HCT116 (cell line): ENCODE measurements at regions not wholly inside any gene's neighbourhood (a gene's known extent, or its start where the extent isn't known, plus 50 kb on each side); places are given as distances from the start of the nearest gene placed in this dataset.

Experiments
- ATAC-seq: fragments of 200-7000 bp; cut with Tn5 transposase; 2 replicates; pipeline ENCODE4 v1.9.1; 2020; ENCODE audit warnings: mild to moderate bottlenecking, moderate library complexity
- BruUV-seq: library from RNA; stranded (reverse); fragments of 400-500 nt; replicated peaks from 2 replicates; lab custom pipeline; 2021; lab: Mats Ljungman, UMichigan
- CTCF ChIA-PET: fragments of 300-600 bp; sonication (Branson Sonifier 250); formaldehyde crosslinking; loops from one replicate; lab custom pipeline; 2021; ENCODE audit warnings: antibody characterized with exemption; lab: Charles Lee
- POLR2A ChIA-PET: fragments of 300-600, 350-600 bp; sonication (Branson Sonifier 250); formaldehyde crosslinking; loops from one replicate; lab custom pipeline; 2021; ENCODE audit warnings: antibody characterized with exemption; lab: Charles Lee
- RAD21 ChIA-PET, 2 experiments: fragments of 300-600 bp; sonication (Branson Sonifier 250); formaldehyde crosslinking; loops; one replicate each; lab custom pipeline; 2023; ENCODE audit warnings: low total read pairs in 2 of 2; ENCODE audit not compliant: uncharacterized antibody in 2 of 2, unreplicated experiment in 2 of 2, low non-redundant PET in 1 of 2; lab: Charles Lee
- DNase-seq: peaks from one replicate; pipeline ENCODE4 v3.0.0-alpha.2; 2010; ENCODE audit warnings: low read depth, low spot score
- H2AFZ ChIP-seq: fragments of 200-600 bp; shearing (Covaris generic), sonication (generic); 2 replicates; pipeline ENCODE4 v1.6.1; 2017; ENCODE audit warnings: low read depth, mixed run types, mixed read lengths, antibody characterized with exemption, low read length; ENCODE audit not compliant: poor library complexity, severe bottlenecking
- H3K27ac ChIP-seq: 2 replicates; pipeline ENCODE4 v1.5.1; 2012; ENCODE audit warnings: low read depth, low read length
- H3K27me3 ChIP-seq: fragments of 200-600 bp; sonication (generic); 2 replicates; pipeline ENCODE4 v1.6.1; 2016; ENCODE audit warnings: mixed run types, low read length, mixed read lengths; ENCODE audit not compliant: insufficient read depth
- H3K36me3 ChIP-seq, 2 experiments: fragments of 200-500 bp in 1 of 2; fragments of 200-600 bp in 1 of 2; sonication (Bioruptor generic) in 1 of 2; sonication (generic) in 1 of 2; 2 replicates each; pipeline versions ENCODE4 v1.5.1 to v1.6.1; 2014 to 2016; ENCODE audit warnings: low read length in 2 of 2, inconsistent platforms in 1 of 2, mixed read lengths in 1 of 2, mixed run types in 1 of 2; ENCODE audit not compliant: insufficient read depth in 2 of 2, control insufficient read depth in 1 of 2
- H3K4me1 ChIP-seq, 2 experiments: fragments of 200-600 bp in 1 of 2; sonication (generic) in 1 of 2; 2 replicates each; pipeline versions ENCODE4 v1.5.1 to v1.6.1; 2012 to 2017; ENCODE audit warnings: low read length in 2 of 2, inconsistent platforms in 1 of 2, mild to moderate bottlenecking in 1 of 2, mixed read lengths in 1 of 2, mixed run types in 1 of 2, moderate library complexity in 1 of 2; ENCODE audit not compliant: insufficient read depth in 2 of 2, control insufficient read depth in 1 of 2
- H3K4me2 ChIP-seq: fragments of 200-600 bp; sonication (generic); 2 replicates; pipeline ENCODE4 v1.6.1; 2017; ENCODE audit warnings: mixed run types, low read length, mixed read lengths
- H3K4me3 ChIP-seq, 2 experiments: fragments of 200-600 bp in 1 of 2; sonication (generic) in 1 of 2; replicated peaks in 1 of 2; 2 replicates each; pipeline ENCODE4 v1.5.1; 2011 to 2016; ENCODE audit warnings: low read length in 2 of 2, control low read depth in 1 of 2, low read depth in 1 of 2, mild to moderate bottlenecking in 1 of 2, mixed read lengths in 1 of 2, mixed run types in 1 of 2
- H3K79me2 ChIP-seq: fragments of 200-600 bp; sonication (generic); 2 replicates; pipeline ENCODE4 v1.6.1; 2017; ENCODE audit warnings: mild to moderate bottlenecking, mixed run types, low read length, moderate library complexity, mixed read lengths; ENCODE audit not compliant: insufficient read depth
- H3K9ac ChIP-seq: fragments of 200-600 bp; sonication (generic); 2 replicates; pipeline ENCODE4 v1.6.1; 2016; ENCODE audit warnings: low read length, mixed read lengths
- H3K9me2 ChIP-seq: fragments of 200-600 bp; sonication (generic), shearing (Covaris generic); 2 replicates; pipeline ENCODE4 v1.6.1; 2017; ENCODE audit warnings: mixed run types, mild to moderate bottlenecking, moderate library complexity; ENCODE audit not compliant: insufficient read depth
- H3K9me3 ChIP-seq, 2 experiments: fragments of 200-500 bp in 1 of 2; fragments of 200-600 bp in 1 of 2; sonication (Bioruptor generic) in 1 of 2; sonication (generic) in 1 of 2; 2 replicates each; pipeline ENCODE4 v1.6.1; 2014 to 2017; ENCODE audit warnings: low read length in 2 of 2, mixed read lengths in 2 of 2, inconsistent platforms in 1 of 2, low read depth in 1 of 2, mild to moderate bottlenecking in 1 of 2, mixed run types in 1 of 2, moderate library complexity in 1 of 2; ENCODE audit not compliant: control insufficient read depth in 1 of 2, insufficient read depth in 1 of 2
- H4K20me1 ChIP-seq: fragments of 200-600 bp; sonication (generic), shearing (Covaris generic); 2 replicates; pipeline ENCODE4 v1.6.1; 2017; ENCODE audit warnings: mixed run types, mild to moderate bottlenecking, moderate library complexity; ENCODE audit not compliant: insufficient read depth
- CEBPB ChIP-seq: IDR thresholded peaks from 2 replicates; pipeline ENCODE4 v1.6.1; 2012; ENCODE audit warnings: low read depth
- EZH2phosphoT487 ChIP-seq: fragments of 200-600 bp; IDR thresholded peaks from 2 replicates; pipeline ENCODE4 v1.6.1; 2018; ENCODE audit warnings: antibody characterized with exemption, borderline replicate concordance
- JUND ChIP-seq: IDR thresholded peaks from 2 replicates; pipeline ENCODE4 v1.6.1; 2012
- POLR2A ChIP-seq: IDR thresholded peaks from 2 replicates; pipeline ENCODE4 v1.7.0; 2011; ENCODE audit warnings: borderline replicate concordance; ENCODE audit not compliant: insufficient read depth, insufficient read length; ENCODE audit errors: extremely low read depth
- POLR2AphosphoS5 ChIP-seq: IDR thresholded peaks from 2 replicates; pipeline ENCODE4 v1.6.1; 2011; ENCODE audit warnings: mild to moderate bottlenecking, low read depth, low read length, moderate library complexity
- SIN3A ChIP-seq: IDR thresholded peaks from 2 replicates; pipeline ENCODE4 v1.6.1; 2012; ENCODE audit warnings: low read depth
- TCF7L2 ChIP-seq: IDR thresholded peaks from 2 replicates; pipeline ENCODE4 v1.7.0; 2011; ENCODE audit warnings: borderline replicate concordance, inconsistent platforms; ENCODE audit not compliant: insufficient read depth, insufficient read length; ENCODE audit errors: extremely low read depth
- YY1 ChIP-seq: IDR thresholded peaks from 2 replicates; pipeline ENCODE4 v1.6.1; 2011; ENCODE audit warnings: low read length, low read depth, moderate library complexity, mild to moderate bottlenecking; ENCODE audit not compliant: insufficient replicate concordance; ENCODE audit errors: extremely low read depth
- ZFX ChIP-seq: fragments of 450-650 bp; IDR thresholded peaks from 2 replicates; pipeline ENCODE4 v1.6.1; 2017
- intact Hi-C: fragments of 100-400 bp; cut with micrococcal nuclease; formaldehyde crosslinking; loops from 2 replicates; pipeline ENCODE4 v1.10.0; 2022
- TF ChIP-seq, protein P1 (sequence below): IDR thresholded peaks from 2 replicates; pipeline ENCODE4 v1.6.1; 2012
- TF ChIP-seq, protein P2 (sequence below): IDR thresholded peaks from 2 replicates; pipeline ENCODE4 v1.6.1; 2012
- TF ChIP-seq, protein P3 (sequence below): IDR thresholded peaks from 2 replicates; pipeline ENCODE4 v1.6.1; 2012; ENCODE audit warnings: low read depth

DNA sequence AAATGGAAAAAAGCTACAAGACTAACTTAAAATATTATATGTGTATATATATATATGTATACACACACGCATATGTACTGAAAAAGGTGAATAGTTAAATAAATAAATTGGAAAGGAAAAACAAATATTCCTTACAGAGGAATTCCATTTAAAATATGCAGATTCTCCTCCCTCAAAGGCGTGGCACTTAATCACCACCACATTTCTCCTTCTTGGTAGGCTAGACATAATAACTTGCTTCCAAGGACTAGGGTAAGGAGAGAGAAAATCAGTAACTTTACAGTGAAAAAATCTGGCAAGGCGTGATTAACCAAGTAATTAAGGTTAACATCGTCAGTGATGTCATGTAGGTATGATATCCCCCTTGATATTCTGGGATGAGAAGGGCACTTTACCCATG lies 84.0 kb upstream of the USP25 start:
- Histone ChIP-seq H3K79me2 (no peaks in the 10 kb centered on the region), H2AFZ (no peak overlapping the region), H3K4me1 (no peaks in the 10 kb centered on the region), H3K4me3 (no peak overlapping the region), H3K4me2 (no peak overlapping the region), H4K20me1 (no peaks in the 10 kb centered on the region), H3K9me2 (no peaks in the 10 kb centered on the region), H3K36me3 (no peaks in the 10 kb centered on the region), H3K27me3 (no peaks in the 10 kb centered on the region), H3K9me3 (no peaks in the 10 kb centered on the region), H3K27ac (no peak overlapping the region), H3K9ac (no peak overlapping the region)
- CTCF ChIA-PET: no interaction called here
- TF ChIP-seq ZFX: no peak
- TF ChIP-seq SIN3A: no peak
- TF ChIP-seq TCF7L2: no peak
- no peak for TF ChIP-seq POLR2AphosphoS5
- TF ChIP-seq POLR2A: no peak
- TF ChIP-seq, protein P1, sequence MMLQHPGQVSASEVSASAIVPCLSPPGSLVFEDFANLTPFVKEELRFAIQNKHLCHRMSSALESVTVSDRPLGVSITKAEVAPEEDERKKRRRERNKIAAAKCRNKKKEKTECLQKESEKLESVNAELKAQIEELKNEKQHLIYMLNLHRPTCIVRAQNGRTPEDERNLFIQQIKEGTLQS: no peak
- no peak for TF ChIP-seq YY1
- intact Hi-C loops: no loop called here
- RAD21 ChIA-PET: no interaction called here
- POLR2A ChIA-PET: no interaction called here
- DNase-seq: no peak
- no peak for ATAC-seq
- no TSS peak for BruUV-seq

DNA sequence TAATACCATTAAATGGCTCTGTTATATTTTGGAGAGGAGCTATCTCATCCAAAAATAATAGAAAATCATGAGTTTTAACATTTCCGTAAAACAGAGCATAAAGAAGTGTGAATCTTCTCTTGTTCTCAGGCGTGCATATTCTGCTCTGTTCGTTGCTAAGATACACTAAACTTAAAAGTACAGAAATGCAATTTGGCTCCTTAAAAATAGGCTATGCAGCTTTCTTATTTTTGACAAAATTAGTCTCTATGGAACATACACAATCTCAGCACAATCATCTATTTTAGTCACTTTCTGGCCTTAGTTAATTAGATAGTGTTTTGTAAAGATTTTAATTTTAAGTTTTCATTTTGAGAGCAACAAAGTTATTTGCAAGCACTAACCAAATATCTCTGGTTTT lies 79.0 kb upstream of the USP25 start:
- no TSS peak for BruUV-seq
- H3K36me3 ChIP-seq: no peaks in the 10 kb centered on the region

More for the DNA sequence above, 79.0 kb upstream of the USP25 start:
- Histone ChIP-seq H3K9ac (no peak overlapping the region), H3K9me3 (no peaks in the 10 kb centered on the region), H3K27me3 (no peaks in the 10 kb centered on the region), H2AFZ (no peak overlapping the region), H3K4me3 (no peak overlapping the region), H3K9me2 (no peaks in the 10 kb centered on the region), H3K79me2 (no peaks in the 10 kb centered on the region), H4K20me1 (no peaks in the 10 kb centered on the region), H3K27ac (no peak overlapping the region), H3K4me1 (no peaks in the 10 kb centered on the region), H3K4me2 (no peak overlapping the region)
- RAD21 ChIA-PET: no interaction called here
- DNase-seq: no peak
- CTCF ChIA-PET: no interaction called here
- intact Hi-C loops: no loop called here
- ATAC-seq: no peak
- POLR2A ChIA-PET: no interaction called here
- no peak for TF ChIP-seq EZH2phosphoT487
- no peak for TF ChIP-seq CEBPB
- TF ChIP-seq YY1: no peak
- TF ChIP-seq, protein P1: no peak
- TF ChIP-seq TCF7L2: no peak
- TF ChIP-seq, protein P2, sequence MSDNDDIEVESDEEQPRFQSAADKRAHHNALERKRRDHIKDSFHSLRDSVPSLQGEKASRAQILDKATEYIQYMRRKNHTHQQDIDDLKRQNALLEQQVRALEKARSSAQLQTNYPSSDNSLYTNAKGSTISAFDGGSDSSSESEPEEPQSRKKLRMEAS: no peak
- no peak for TF ChIP-seq ZFX
- TF ChIP-seq, protein P3, sequence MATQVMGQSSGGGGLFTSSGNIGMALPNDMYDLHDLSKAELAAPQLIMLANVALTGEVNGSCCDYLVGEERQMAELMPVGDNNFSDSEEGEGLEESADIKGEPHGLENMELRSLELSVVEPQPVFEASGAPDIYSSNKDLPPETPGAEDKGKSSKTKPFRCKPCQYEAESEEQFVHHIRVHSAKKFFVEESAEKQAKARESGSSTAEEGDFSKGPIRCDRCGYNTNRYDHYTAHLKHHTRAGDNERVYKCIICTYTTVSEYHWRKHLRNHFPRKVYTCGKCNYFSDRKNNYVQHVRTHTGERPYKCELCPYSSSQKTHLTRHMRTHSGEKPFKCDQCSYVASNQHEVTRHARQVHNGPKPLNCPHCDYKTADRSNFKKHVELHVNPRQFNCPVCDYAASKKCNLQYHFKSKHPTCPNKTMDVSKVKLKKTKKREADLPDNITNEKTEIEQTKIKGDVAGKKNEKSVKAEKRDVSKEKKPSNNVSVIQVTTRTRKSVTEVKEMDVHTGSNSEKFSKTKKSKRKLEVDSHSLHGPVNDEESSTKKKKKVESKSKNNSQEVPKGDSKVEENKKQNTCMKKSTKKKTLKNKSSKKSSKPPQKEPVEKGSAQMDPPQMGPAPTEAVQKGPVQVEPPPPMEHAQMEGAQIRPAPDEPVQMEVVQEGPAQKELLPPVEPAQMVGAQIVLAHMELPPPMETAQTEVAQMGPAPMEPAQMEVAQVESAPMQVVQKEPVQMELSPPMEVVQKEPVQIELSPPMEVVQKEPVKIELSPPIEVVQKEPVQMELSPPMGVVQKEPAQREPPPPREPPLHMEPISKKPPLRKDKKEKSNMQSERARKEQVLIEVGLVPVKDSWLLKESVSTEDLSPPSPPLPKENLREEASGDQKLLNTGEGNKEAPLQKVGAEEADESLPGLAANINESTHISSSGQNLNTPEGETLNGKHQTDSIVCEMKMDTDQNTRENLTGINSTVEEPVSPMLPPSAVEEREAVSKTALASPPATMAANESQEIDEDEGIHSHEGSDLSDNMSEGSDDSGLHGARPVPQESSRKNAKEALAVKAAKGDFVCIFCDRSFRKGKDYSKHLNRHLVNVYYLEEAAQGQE: no peak
- TF ChIP-seq JUND: no peak
